Urinary bladder (tissue), 3 donors: ENCODE measurements at regions not wholly inside any gene's neighbourhood (a gene's known extent, or its start where the extent isn't known, plus 50 kb on each side); places are given as distances from the start of the nearest gene placed in this dataset.
"Not testable (repeated sequence)": the region's sequence is repeated elsewhere in the genome, so short reads cannot be mapped to it uniquely, and the experiment has no call there.

Experiments used
- DNase-seq: peaks from one replicate; pipeline ENCODE4 v3.0.0-alpha.2; 2015; ENCODE audit errors: extremely low spot score
- H3K27ac ChIP-seq: one replicate; pipeline ENCODE4 v1.5.1; 2013; ENCODE audit warnings: low read depth, mild to moderate bottlenecking, moderate library complexity
- H3K36me3 ChIP-seq: one replicate; pipeline ENCODE4 v1.6.1; 2013; ENCODE audit warnings: mild to moderate bottlenecking, moderate library complexity; ENCODE audit not compliant: insufficient read depth
- H3K4me1 ChIP-seq: one replicate; pipeline ENCODE4 v1.6.1; 2013; ENCODE audit warnings: mild to moderate bottlenecking, moderate library complexity; ENCODE audit not compliant: insufficient read depth
- H3K4me3 ChIP-seq: one replicate; pipeline ENCODE4 v1.5.1; 2013; ENCODE audit warnings: low read depth, low read length
- WGBS: extraction: QIAGEN DNeasy Blood & Tissue Kit; methylation state at CpG from one replicate; pipeline ENCODE4 v1.1.7; 2013; 5-methylcytosine and 5-hydroxymethylcytosine counted together
- donor health status: healthy with polysubstance abuse.
- donor health status: healthy.

DNA sequence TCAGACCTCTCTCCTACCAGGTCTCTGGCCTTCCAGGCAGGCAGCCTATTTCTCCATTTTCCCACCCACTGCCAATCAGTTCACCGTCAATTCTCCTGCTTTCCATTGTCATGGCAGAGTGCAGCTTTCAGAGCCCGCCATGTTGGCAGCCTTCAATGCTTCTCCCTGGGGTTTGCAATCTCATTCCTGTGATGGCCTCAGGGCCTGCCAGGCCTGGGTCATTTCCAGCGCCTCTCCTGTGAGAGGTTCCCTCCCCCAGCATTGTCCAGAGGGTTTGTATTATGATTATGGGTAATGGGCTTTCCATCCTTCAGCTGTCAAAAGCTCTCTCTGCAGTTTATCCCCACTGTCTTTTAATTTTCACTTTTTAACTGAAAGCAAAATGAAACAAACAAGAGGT lies 716.6 kb upstream of the CDH8 start:
- WGBS = 81% methylated on average over 3 of the region's 3 CpGs
- Histone ChIP-seq H3K4me1 (no peaks in the 10 kb centered on the region), H3K4me3 (no peak overlapping the region), H3K36me3 (no peaks in the 10 kb centered on the region), H3K27ac (no peak overlapping the region)
- DNase-seq = no peak

DNA sequence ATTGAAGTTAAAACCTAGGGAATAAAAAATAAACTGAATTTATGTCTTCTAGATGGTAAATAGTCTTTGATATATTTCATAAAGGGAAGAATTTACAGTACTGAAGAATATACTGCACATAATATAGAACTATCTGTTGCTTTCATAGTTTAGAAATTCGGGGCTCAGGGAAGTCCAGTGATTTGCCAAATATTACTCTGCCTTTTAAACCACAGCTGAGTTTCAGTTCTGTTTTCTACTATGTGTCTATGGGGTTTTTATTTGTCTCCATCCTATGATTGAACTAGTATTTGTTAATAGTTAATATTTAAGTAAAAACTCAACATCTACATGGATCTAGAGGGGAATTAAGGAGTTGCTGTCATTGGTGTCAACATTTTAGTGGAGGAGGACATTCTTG lies 715.0 kb upstream of the CDH8 start:
- Histone ChIP-seq H3K4me1 (no peaks in the 10 kb centered on the region), H3K36me3 (no peaks in the 10 kb centered on the region), H3K4me3 (no peak overlapping the region), H3K27ac (no peak overlapping the region)
- no peak for DNase-seq
- 64% methylated on average over 1 of the region's 1 CpG for WGBS

- no peak overlapping the region for H3K4me3 ChIP-seq
- H3K27ac ChIP-seq = no peak overlapping the region
- no peak for DNase-seq
- H3K36me3 ChIP-seq = no peaks in the 10 kb centered on the region
- H3K4me1 ChIP-seq = no peaks in the 10 kb centered on the region
- 60% methylated on average over 3 of the region's 3 CpGs for WGBS
These were observed 705.5 kb upstream of the CDH8 start for GRCh38 chr16:62741692-62742091.

- WGBS = 46% methylated on average over 3 of the region's 3 CpGs
- H3K4me3 ChIP-seq = no peak overlapping the region
- H3K27ac ChIP-seq = no peak overlapping the region
- no peaks in the 10 kb centered on the region for H3K36me3 ChIP-seq
- H3K4me1 ChIP-seq = no peaks in the 10 kb centered on the region
- DNase-seq = no peak
These were observed 702.6 kb upstream of the CDH8 start for GRCh38 chr16:62738666-62739460.

DNA sequence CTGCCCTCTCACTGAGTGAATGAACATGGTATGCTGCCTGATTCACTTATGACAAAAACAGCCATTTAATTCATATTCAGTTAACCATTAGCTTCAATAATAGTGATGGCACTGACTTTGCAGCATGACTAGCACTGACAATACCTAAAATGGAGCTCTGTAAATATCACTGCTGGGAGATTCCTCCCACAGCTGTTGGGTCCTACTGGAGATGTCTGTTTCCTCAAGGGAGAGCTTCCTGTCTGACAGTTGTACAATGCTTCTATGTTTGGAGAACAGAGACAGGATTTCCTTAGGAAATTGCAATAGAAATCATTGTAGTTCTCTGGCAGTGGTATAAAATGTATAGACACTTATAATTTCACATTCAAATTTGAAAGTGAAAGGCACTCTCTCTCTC lies 695.9 kb upstream of the CDH8 start:
- no peak for DNase-seq
- H3K36me3 ChIP-seq = no peaks in the 10 kb centered on the region
- H3K27ac ChIP-seq = no peak overlapping the region
- no peak overlapping the region for H3K4me3 ChIP-seq
- H3K4me1 ChIP-seq = no peaks in the 10 kb centered on the region

- not testable (repeated sequence) for H3K27ac ChIP-seq, H3K4me3 ChIP-seq, DNase-seq, H3K36me3 ChIP-seq, H3K4me1 ChIP-seq
- WGBS = 90% methylated on average over 48 of the region's 48 CpGs
These were observed 688.5 kb upstream of the CDH8 start for GRCh38 chr16:62724670-62725269.

GRCh38 chr16:62720651-62721050 lies 684.4 kb upstream of the CDH8 start:
- 72% methylated on average over 5 of the region's 5 CpGs for WGBS
- H3K36me3 ChIP-seq = no peaks in the 10 kb centered on the region
- DNase-seq = no peak
- no peak overlapping the region for H3K4me3 ChIP-seq
- H3K4me1 ChIP-seq = no peaks in the 10 kb centered on the region
- no peak overlapping the region for H3K27ac ChIP-seq

DNA sequence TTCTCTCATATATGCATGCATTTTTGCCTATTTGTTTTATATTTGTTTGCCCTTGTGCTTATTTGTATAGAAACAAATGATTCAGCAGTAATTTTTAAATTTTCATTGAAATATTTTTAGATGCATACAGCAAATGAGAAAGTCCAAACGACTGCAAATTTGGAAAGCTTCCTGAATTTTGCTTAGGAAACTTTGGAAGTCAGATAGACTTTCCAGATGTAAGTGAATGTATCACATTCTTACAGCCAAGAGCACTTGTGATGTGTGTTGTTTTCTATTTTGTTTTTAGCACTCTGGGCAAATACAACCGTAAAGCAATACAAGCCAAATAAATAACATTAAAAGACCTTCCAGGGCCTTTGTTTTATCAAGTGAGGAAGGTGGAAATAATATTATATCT lies 680.8 kb upstream of the CDH8 start:
- Histone ChIP-seq H3K36me3 (no peaks in the 10 kb centered on the region), H3K4me3 (no peak overlapping the region), H3K27ac (no peak overlapping the region), H3K4me1 (no peaks in the 10 kb centered on the region)
- no peak for DNase-seq
- 65% methylated on average over 2 of the region's 2 CpGs for WGBS

DNA sequence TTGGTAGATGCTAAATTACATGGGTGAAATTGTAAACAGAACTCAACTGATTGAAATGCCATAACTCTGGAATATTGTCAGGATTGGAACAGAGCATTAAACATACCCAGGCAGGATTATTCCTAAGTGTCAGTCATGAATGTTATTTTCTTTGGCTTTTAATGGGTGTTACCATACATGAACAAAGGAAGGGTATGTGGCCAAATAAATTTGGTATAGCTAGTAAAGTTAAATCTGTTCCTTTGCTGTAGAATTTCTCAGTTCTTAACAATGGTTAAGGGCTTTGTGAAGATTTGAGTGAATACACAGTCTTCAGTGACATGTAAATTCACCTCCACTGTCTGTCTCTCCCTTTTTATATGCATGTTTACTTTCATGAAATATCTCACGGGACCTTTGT lies 679.5 kb upstream of the CDH8 start:
- H3K27ac ChIP-seq = no peak overlapping the region
- no peaks in the 10 kb centered on the region for H3K36me3 ChIP-seq
- H3K4me3 ChIP-seq = no peak overlapping the region
- H3K4me1 ChIP-seq = no peaks in the 10 kb centered on the region
- DNase-seq = no peak
- 62% methylated on average over 1 of the region's 1 CpG for WGBS

DNA sequence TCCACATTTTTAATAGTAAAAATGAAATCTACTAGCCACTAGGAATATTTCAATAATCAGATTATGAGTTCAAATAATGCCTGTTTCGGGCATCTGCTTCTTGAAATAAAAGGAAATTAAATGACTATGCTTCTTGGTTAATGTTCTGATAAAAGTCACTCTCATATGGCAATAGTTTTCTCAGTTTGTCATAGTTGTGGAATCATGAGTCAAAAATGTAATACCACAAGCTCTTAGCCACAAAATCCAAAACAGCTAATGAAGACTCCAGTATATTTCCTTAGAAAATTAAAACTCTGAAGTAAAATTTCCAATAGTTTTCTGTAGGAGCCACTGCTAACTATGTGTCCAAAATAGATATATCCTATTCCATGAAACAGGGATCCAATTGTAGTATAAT lies 676.3 kb upstream of the CDH8 start:
- no peak overlapping the region for H3K27ac ChIP-seq
- 89% methylated on average over 1 of the region's 1 CpG for WGBS
- H3K36me3 ChIP-seq = no peaks in the 10 kb centered on the region
- DNase-seq = no peak
- H3K4me1 ChIP-seq = no peaks in the 10 kb centered on the region
- H3K4me3 ChIP-seq = no peak overlapping the region

DNA sequence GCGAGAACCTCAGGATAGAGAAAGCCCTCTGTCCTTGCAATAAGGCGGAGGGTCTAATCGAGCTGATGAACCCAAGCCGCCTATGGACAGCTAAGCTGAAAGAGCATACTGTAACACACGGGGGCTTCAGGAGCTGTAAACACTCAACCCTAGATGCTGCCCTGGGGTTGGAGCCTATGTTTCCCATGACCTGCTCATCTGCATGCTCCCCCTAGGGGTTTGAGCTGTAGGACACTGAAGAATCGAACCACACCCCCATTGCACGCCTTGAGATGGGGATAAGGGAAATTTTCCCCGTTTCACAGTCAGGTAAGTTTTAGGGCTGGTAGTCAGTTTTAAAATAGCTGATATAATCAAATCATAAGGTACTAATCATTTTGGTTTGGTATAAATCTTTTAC lies 675.6 kb upstream of the CDH8 start:
- Histone ChIP-seq H3K36me3 (no peaks in the 10 kb centered on the region), H3K4me3 (no peak overlapping the region), H3K27ac (no peak overlapping the region), H3K4me1 (no peaks in the 10 kb centered on the region)
- DNase-seq = no peak
- 92% methylated on average over 8 of the region's 8 CpGs for WGBS

GRCh38 chr16:62709794-62710193 lies 673.6 kb upstream of the CDH8 start:
- no peak overlapping the region for H3K4me3 ChIP-seq
- H3K36me3 ChIP-seq = no peaks in the 10 kb centered on the region
- no peak overlapping the region for H3K27ac ChIP-seq
- no peak for DNase-seq
- WGBS = 32% methylated on average over 8 of the region's 8 CpGs
- no peaks in the 10 kb centered on the region for H3K4me1 ChIP-seq

DNA sequence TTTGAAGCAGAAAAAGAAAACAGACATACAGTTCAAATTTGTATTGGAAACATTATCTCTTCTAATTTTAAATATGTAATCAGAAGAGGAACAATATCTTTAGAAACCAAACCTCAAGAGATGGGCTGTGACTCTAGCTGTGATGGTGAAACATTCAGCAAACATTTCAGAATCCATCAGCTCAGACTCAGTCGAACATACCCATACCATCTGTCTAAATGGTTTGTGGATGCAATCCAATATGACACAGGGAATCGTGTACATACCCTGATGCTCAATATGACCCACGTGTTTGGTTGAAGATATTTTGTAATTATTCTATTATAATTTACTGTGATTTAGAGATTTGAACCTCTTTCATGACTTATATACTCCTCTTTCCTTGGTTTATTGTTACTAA lies 665.2 kb upstream of the CDH8 start:
- H3K4me3 ChIP-seq = no peak overlapping the region
- no peaks in the 10 kb centered on the region for H3K4me1 ChIP-seq
- H3K36me3 ChIP-seq = no peaks in the 10 kb centered on the region
- DNase-seq = no peak
- H3K27ac ChIP-seq = no peak overlapping the region
- WGBS = 89% methylated on average over 3 of the region's 3 CpGs

- 58% methylated on average over 5 of the region's 5 CpGs for WGBS
- Histone ChIP-seq H3K36me3 (no peaks in the 10 kb centered on the region), H3K27ac (no peak overlapping the region), H3K4me3 (no peak overlapping the region), H3K4me1 (no peaks in the 10 kb centered on the region)
- no peak for DNase-seq
These were observed 664.4 kb upstream of the CDH8 start for GRCh38 chr16:62700426-62701294.
